ENCODE measurements at regions not wholly inside any gene's neighbourhood (a gene's known extent, or its start where the extent isn't known, plus 50 kb on each side); places are given as distances from the start of the nearest gene placed in this dataset.

DNA sequence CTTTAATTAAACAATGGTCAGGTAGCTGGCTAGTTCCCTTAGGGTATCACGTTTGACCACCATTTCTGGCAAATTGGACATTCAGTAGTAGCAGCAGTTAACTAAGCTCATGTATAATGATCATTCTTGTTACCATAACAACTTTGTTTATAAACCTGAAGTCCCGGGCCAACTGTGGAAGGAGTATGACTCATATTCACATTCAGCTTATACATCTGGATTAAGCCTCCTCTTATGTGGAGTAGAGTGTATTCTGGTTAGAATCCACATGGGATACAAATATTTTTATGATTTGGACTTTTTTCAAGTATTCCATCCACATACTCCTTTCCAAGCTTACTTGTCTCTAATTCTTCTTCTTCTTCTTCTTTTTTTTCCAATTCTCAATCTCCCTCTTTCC is 70.3 kb upstream of the ZSWIM2 start:
- TF ChIP-seq, protein P1, sequence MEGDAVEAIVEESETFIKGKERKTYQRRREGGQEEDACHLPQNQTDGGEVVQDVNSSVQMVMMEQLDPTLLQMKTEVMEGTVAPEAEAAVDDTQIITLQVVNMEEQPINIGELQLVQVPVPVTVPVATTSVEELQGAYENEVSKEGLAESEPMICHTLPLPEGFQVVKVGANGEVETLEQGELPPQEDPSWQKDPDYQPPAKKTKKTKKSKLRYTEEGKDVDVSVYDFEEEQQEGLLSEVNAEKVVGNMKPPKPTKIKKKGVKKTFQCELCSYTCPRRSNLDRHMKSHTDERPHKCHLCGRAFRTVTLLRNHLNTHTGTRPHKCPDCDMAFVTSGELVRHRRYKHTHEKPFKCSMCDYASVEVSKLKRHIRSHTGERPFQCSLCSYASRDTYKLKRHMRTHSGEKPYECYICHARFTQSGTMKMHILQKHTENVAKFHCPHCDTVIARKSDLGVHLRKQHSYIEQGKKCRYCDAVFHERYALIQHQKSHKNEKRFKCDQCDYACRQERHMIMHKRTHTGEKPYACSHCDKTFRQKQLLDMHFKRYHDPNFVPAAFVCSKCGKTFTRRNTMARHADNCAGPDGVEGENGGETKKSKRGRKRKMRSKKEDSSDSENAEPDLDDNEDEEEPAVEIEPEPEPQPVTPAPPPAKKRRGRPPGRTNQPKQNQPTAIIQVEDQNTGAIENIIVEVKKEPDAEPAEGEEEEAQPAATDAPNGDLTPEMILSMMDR (optimal IDR thresholded peaks at IDR 0.05 in 1 of 3, IDR thresholded peaks at IDR 0.05 in 1 of 3, conservative IDR thresholded peaks at IDR 0.05 in 1 of 3; ENCODE audit: extremely low read depth in 1 of 3, insufficient read depth in 2 of 3, low read length in 3 of 3): no peak
- TF ChIP-seq EZH2 (IDR thresholded peaks at IDR 0.05; ENCODE audit: low read length): no peak

Data from keratinocyte (primary cell).